Suprapubic skin (tissue), 4 donors: ENCODE measurements at regions not wholly inside any gene's neighbourhood (a gene's known extent, or its start where the extent isn't known, plus 50 kb on each side); places are given as distances from the start of the nearest gene placed in this dataset.
"Not testable (repeated sequence)": the region's sequence is repeated elsewhere in the genome, so short reads cannot be mapped to it uniquely, and the experiment has no call there.

Experiments used
- DNase-seq, 2 donors: peaks; one replicate each; pipeline ENCODE4 v3.0.0-alpha.2; 2019; ENCODE audit warnings: low spot score in 2 of 2
- H3K27ac ChIP-seq: fragments of 200-600 bp; sonication (generic); one replicate; pipeline ENCODE4 v1.5.1; 2019
- H3K27me3 ChIP-seq: fragments of 200-600 bp; sonication (generic); one replicate; pipeline ENCODE4 v1.5.1; 2019
- H3K36me3 ChIP-seq: fragments of 200-600 bp; sonication (generic); one replicate; pipeline ENCODE4 v1.5.1; 2019
- H3K4me1 ChIP-seq: fragments of 200-600 bp; sonication (generic); one replicate; pipeline ENCODE4 v1.5.1; 2019
- H3K4me3 ChIP-seq: fragments of 200-600 bp; sonication (generic); one replicate; pipeline ENCODE4 v1.5.1; 2019; ENCODE audit warnings: mild to moderate bottlenecking
- H3K9me3 ChIP-seq: fragments of 200-600 bp; sonication (generic); one replicate; pipeline ENCODE4 v1.5.1; 2019
- EP300 ChIP-seq: sonication (generic); formaldehyde crosslinking; IDR thresholded peaks from one replicate; pipeline ENCODE4 v1.6.1; 2017; ENCODE audit warnings: antibody characterized with exemption
- POLR2A ChIP-seq, 2 donors: fragments of 450-650 bp; IDR thresholded peaks; one replicate each; pipeline ENCODE4 v1.6.1; 2017; ENCODE audit warnings: antibody characterized with exemption in 2 of 2, mild to moderate bottlenecking in 2 of 2, moderate library complexity in 2 of 2
- POLR2AphosphoS5 ChIP-seq, 3 donors: sonication (generic); formaldehyde crosslinking; IDR thresholded peaks; one replicate each; pipeline ENCODE4 v1.6.1; 2017; ENCODE audit warnings: antibody characterized with exemption in 3 of 3
- WGBS: methylation state at CpG from one replicate; pipeline ENCODE4 v1.1.5; 2018; 5-methylcytosine and 5-hydroxymethylcytosine counted together
- TF ChIP-seq, protein P1 (sequence below), 2 donors: fragments of 200-600 bp in 1 of 2; fragments of 450-650 bp in 1 of 2; sonication (generic) in 1 of 2; IDR thresholded peaks; one replicate each; pipeline ENCODE4 v1.5.1; 2016 to 2019; ENCODE audit warnings: antibody characterized with exemption in 2 of 2, mild to moderate bottlenecking in 1 of 2, moderate library complexity in 1 of 2

DNA sequence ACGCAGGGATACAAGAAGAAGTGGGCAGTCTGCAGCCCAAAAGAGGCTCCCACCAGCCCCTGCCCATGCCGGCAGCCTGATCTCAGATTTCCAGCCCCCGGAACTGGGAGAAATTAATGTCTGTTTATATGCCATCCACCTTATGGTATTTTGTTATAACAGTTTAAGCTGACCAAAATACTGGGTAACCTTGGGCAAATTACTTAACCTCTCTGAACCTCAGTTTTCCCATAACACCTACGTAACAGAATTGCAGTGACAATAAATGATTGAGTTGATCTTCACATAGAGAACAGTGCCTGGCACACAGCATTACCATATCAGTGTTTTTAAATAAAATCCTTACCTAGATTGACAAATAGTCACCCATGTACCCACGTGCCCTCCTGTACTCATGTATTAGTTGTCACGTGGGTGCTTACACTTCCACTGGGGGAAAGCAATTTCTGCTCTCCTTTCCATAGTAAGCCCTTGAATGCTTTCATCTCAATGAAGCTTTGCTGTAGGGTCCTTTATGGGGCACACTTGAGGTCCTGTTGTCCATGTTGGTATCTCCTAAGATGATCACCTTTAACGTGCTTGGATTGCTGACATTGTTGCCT, 54.2 kb upstream of the PHF21A start:
- no peak for DNase-seq
- no peaks in the 10 kb centered on the region for H3K36me3 ChIP-seq
- H3K27ac ChIP-seq = no peak overlapping the region
- WGBS = 84% methylated on average over 7 of the region's 7 CpGs
- no peak for TF ChIP-seq EP300
- TF ChIP-seq, protein P1, sequence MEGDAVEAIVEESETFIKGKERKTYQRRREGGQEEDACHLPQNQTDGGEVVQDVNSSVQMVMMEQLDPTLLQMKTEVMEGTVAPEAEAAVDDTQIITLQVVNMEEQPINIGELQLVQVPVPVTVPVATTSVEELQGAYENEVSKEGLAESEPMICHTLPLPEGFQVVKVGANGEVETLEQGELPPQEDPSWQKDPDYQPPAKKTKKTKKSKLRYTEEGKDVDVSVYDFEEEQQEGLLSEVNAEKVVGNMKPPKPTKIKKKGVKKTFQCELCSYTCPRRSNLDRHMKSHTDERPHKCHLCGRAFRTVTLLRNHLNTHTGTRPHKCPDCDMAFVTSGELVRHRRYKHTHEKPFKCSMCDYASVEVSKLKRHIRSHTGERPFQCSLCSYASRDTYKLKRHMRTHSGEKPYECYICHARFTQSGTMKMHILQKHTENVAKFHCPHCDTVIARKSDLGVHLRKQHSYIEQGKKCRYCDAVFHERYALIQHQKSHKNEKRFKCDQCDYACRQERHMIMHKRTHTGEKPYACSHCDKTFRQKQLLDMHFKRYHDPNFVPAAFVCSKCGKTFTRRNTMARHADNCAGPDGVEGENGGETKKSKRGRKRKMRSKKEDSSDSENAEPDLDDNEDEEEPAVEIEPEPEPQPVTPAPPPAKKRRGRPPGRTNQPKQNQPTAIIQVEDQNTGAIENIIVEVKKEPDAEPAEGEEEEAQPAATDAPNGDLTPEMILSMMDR (IDR thresholded peaks at IDR 0.05) = no peak
- TF ChIP-seq POLR2A (IDR thresholded peaks at IDR 0.05) = no peak
- TF ChIP-seq POLR2AphosphoS5 (IDR thresholded peaks at IDR 0.05) = no peak
- H3K9me3 ChIP-seq = no peaks in the 10 kb centered on the region
- no peaks in the 10 kb centered on the region for H3K27me3 ChIP-seq
- no peak overlapping the region for H3K4me3 ChIP-seq
- H3K4me1 ChIP-seq = no peaks in the 10 kb centered on the region

DNA sequence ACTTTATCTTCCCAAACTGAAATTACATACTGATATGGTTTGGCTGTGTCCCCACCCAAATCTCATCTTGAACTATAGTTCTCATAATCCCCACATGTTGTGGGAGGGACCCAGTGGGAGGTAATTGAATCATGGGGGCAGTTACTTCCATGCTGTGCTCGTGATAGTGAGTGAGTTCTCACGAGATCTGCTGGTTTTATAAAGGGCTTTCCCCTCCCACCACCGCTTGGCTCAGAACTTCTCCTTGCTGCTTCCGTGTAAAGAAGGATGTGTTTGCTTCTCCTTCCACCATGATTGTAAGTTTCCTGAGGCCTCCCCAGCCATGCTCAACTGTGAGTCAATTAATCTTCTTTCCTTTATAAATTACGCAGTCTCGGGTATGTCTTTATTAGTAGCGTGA, 50.4 kb upstream of the PHF21A start:
- WGBS = 73% methylated on average over 7 of the region's 7 CpGs

More for the DNA sequence above, 50.4 kb upstream of the PHF21A start:
- H3K9me3 ChIP-seq, H3K27me3 ChIP-seq, H3K4me3 ChIP-seq, H3K27ac ChIP-seq, H3K36me3 ChIP-seq, H3K4me1 ChIP-seq, DNase-seq: not testable (repeated sequence)
